SU-DHL-6 (cell line): ENCODE measurements at regions not wholly inside any gene's neighbourhood (a gene's known extent, or its start where the extent isn't known, plus 50 kb on each side); places are given as distances from the start of the nearest gene placed in this dataset.

ENCODE experiments used
- CTCF ChIP-seq: fragments of 200-600 bp; sonication (generic); IDR thresholded peaks from one replicate; pipeline ENCODE4 v1.5.1; 2017; ENCODE audit warnings: antibody characterized with exemption, mild to moderate bottlenecking, low read length, moderate library complexity; ENCODE audit not compliant: insufficient read depth, poor library complexity, severe bottlenecking
- EZH2phosphoT487 ChIP-seq: fragments of 200-600 bp; sonication (generic), shearing (Covaris generic); conservative IDR thresholded peaks from 2 replicates; pipeline ENCODE4 v1.6.1; 2018; ENCODE audit warnings: mild to moderate bottlenecking, antibody characterized with exemption, low read length, moderate library complexity, mixed read lengths

GRCh38 chr1:201672685-201673084 lies 133.8 kb downstream of the NAV1 start:
- TF ChIP-seq CTCF (no peak), EZH2phosphoT487 (no peak)
